ENCODE measurements at regions not wholly inside any gene's neighbourhood (a gene's known extent, or its start where the extent isn't known, plus 50 kb on each side); places are given as distances from the start of the nearest gene placed in this dataset.

- no peak for DNase-seq
Measured at GRCh38 chrX:131704136-131704695, 160.3 kb downstream of the OR13H1 start.

- no peak for DNase-seq
Measured at GRCh38 chrX:131709553-131709952, 165.7 kb downstream of the OR13H1 start.

GRCh38 chrX:131711478-131711867, 167.6 kb downstream of the OR13H1 start:
- no peak for DNase-seq

GRCh38 chrX:131723646-131724045, 179.8 kb downstream of the OR13H1 start:
- no peak for DNase-seq

GRCh38 chrX:131724292-131724691, 180.4 kb downstream of the OR13H1 start:
- DNase-seq = no peak

GRCh38 chrX:131725001-131725654, 181.3 kb downstream of the OR13H1 start:
- DNase-seq = no peak

- no peak for DNase-seq
Measured at GRCh38 chrX:131727778-131728177, 183.9 kb downstream of the OR13H1 start.

GRCh38 chrX:131728295-131729145, 184.6 kb downstream of the OR13H1 start:
- no peak for DNase-seq

GRCh38 chrX:131729295-131729694, 185.4 kb downstream of the OR13H1 start:
- DNase-seq = no peak

- no peak for DNase-seq
Measured at GRCh38 chrX:131734621-131735020, 190.7 kb downstream of the OR13H1 start.

- DNase-seq = no peak
Measured at GRCh38 chrX:131735127-131735526, 191.3 kb downstream of the OR13H1 start.

GRCh38 chrX:131739823-131740222, 195.9 kb downstream of the OR13H1 start:
- DNase-seq = no peak

GRCh38 chrX:131741103-131741581, 197.3 kb downstream of the OR13H1 start:
- DNase-seq = no peak

GRCh38 chrX:131745942-131746489, 202.1 kb downstream of the OR13H1 start:
- DNase-seq = no peak

- no peak for DNase-seq
Measured at GRCh38 chrX:131746491-131746968, 202.7 kb downstream of the OR13H1 start.

GRCh38 chrX:131747173-131747572, 203.3 kb downstream of the OR13H1 start:
- DNase-seq = no peak

GRCh38 chrX:131752493-131753198, 208.8 kb downstream of the OR13H1 start:
- no peak for DNase-seq

GRCh38 chrX:131762802-131763234, 218.9 kb downstream of the OR13H1 start:
- no peak for DNase-seq

GRCh38 chrX:131763674-131764073, 219.8 kb downstream of the OR13H1 start:
- no peak for DNase-seq

GRCh38 chrX:131764216-131764615, 220.3 kb downstream of the OR13H1 start:
- no peak for DNase-seq

- DNase-seq = no peak
Measured at GRCh38 chrX:131778269-131779218, 234.7 kb downstream of the OR13H1 start.

- DNase-seq = no peak
Measured at GRCh38 chrX:131779306-131779705, 235.4 kb downstream of the OR13H1 start.
